Dendritic cell treated with granulocyte-macrophage colony-stimulating factor and Interleukin-4, amounts not matched to agents 40 ng/mL and 50 ng/mL, for 4 days (primary cell): ENCODE measurements at regions not wholly inside any gene's neighbourhood (a gene's known extent, or its start where the extent isn't known, plus 50 kb on each side); places are given as distances from the start of the nearest gene placed in this dataset.

Source experiments
- H3K27ac Mint-ChIP-seq: one replicate; pipeline ENCODE4 v1.8.0; 2022; ENCODE audit warnings: mild to moderate bottlenecking, mixed read lengths
- H3K27me3 Mint-ChIP-seq: one replicate; pipeline ENCODE4 v1.8.0; 2022; ENCODE audit warnings: mild to moderate bottlenecking, mixed read lengths
- H3K36me3 Mint-ChIP-seq: one replicate; pipeline ENCODE4 v1.8.0; 2022; ENCODE audit warnings: low read depth, mixed read lengths
- H3K4me1 Mint-ChIP-seq: one replicate; pipeline ENCODE4 v1.8.0; 2022; ENCODE audit warnings: low read depth, mixed read lengths
- H3K4me3 Mint-ChIP-seq: one replicate; pipeline ENCODE4 v1.8.0; 2022; ENCODE audit warnings: mild to moderate bottlenecking, moderate library complexity, mixed read lengths
- H3K9me3 Mint-ChIP-seq: one replicate; pipeline ENCODE4 v1.8.0; 2022; ENCODE audit warnings: mixed read lengths
- intact Hi-C: fragments of 100-400 bp; cut with micrococcal nuclease; formaldehyde crosslinking; loops from one replicate; pipeline ENCODE4 v1.15.0; 2022

- Mint-ChIP-seq H3K4me3 (no peak overlapping the region), H3K9me3 (peaks cover 9% of the 10 kb centered on the region), H3K27ac (no peak overlapping the region), H3K27me3 (peaks cover 83% of the 10 kb centered on the region), H3K4me1 (no peaks in the 10 kb centered on the region), H3K36me3 (no peaks in the 10 kb centered on the region)
- intact Hi-C loops, result no loop called here
These were observed 50.0 kb upstream of the DOCK9 start for GRCh38 chr13:99027661-99028425.

- peaks cover 85% of the 10 kb centered on the region for H3K27me3 Mint-ChIP-seq
- no peak overlapping the region for H3K4me3 Mint-ChIP-seq
- no peak overlapping the region for H3K27ac Mint-ChIP-seq
- H3K9me3 Mint-ChIP-seq, result peaks cover 9% of the 10 kb centered on the region
- intact Hi-C loops, result no loop called here
- no peaks in the 10 kb centered on the region for H3K4me1 Mint-ChIP-seq
- H3K36me3 Mint-ChIP-seq, result no peaks in the 10 kb centered on the region
These were observed 51.0 kb upstream of the DOCK9 start for GRCh38 chr13:99028890-99029289.

GRCh38 chr13:99029576-99029975 lies 51.7 kb upstream of the DOCK9 start:
- intact Hi-C loops, result no loop called here

GRCh38 chr13:99030326-99030725 lies 52.5 kb upstream of the DOCK9 start:
- H3K27me3 Mint-ChIP-seq, result peaks cover 88% of the 10 kb centered on the region
- H3K36me3 Mint-ChIP-seq, result no peaks in the 10 kb centered on the region

More at GRCh38 chr13:99029576-99029975, 51.7 kb upstream of the DOCK9 start:
- Mint-ChIP-seq H3K9me3 (peaks cover 9% of the 10 kb centered on the region), H3K27me3 (peaks cover 86% of the 10 kb centered on the region), H3K27ac (no peak overlapping the region), H3K36me3 (no peaks in the 10 kb centered on the region), H3K4me3 (no peak overlapping the region), H3K4me1 (no peaks in the 10 kb centered on the region)

GRCh38 chr13:99031832-99032231 lies 54.0 kb upstream of the DOCK9 start:
- intact Hi-C loops, result no loop called here
- peaks cover 89% of the 10 kb centered on the region for H3K27me3 Mint-ChIP-seq
- H3K9me3 Mint-ChIP-seq, result peaks cover 9% of the 10 kb centered on the region
- H3K4me3 Mint-ChIP-seq, result no peak overlapping the region
- no peak overlapping the region for H3K27ac Mint-ChIP-seq
- H3K36me3 Mint-ChIP-seq, result no peaks in the 10 kb centered on the region
- H3K4me1 Mint-ChIP-seq, result no peaks in the 10 kb centered on the region

More at GRCh38 chr13:99030326-99030725, 52.5 kb upstream of the DOCK9 start:
- intact Hi-C loops, result no loop called here
- no peaks in the 10 kb centered on the region for H3K4me1 Mint-ChIP-seq
- no peak overlapping the region for H3K27ac Mint-ChIP-seq
- no peak overlapping the region for H3K4me3 Mint-ChIP-seq
- peaks cover 9% of the 10 kb centered on the region for H3K9me3 Mint-ChIP-seq

- Mint-ChIP-seq H3K4me3 (no peak overlapping the region), H3K27ac (no peak overlapping the region), H3K9me3 (peaks cover 6% of the 10 kb centered on the region), H3K36me3 (no peaks in the 10 kb centered on the region), H3K27me3 (peaks cover 83% of the 10 kb centered on the region), H3K4me1 (no peaks in the 10 kb centered on the region)
- intact Hi-C loops, result no loop called here
These were observed 56.0 kb upstream of the DOCK9 start for GRCh38 chr13:99033814-99034213.

- H3K9me3 Mint-ChIP-seq, result no peaks in the 10 kb centered on the region
- no peak overlapping the region for H3K27ac Mint-ChIP-seq
- intact Hi-C loops, result no loop called here
- no peaks in the 10 kb centered on the region for H3K4me1 Mint-ChIP-seq
- H3K4me3 Mint-ChIP-seq, result no peak overlapping the region
- peaks cover 81% of the 10 kb centered on the region for H3K27me3 Mint-ChIP-seq
- H3K36me3 Mint-ChIP-seq, result no peaks in the 10 kb centered on the region
These were observed 56.6 kb upstream of the DOCK9 start for GRCh38 chr13:99034333-99035085.

- no peaks in the 10 kb centered on the region for H3K4me1 Mint-ChIP-seq
- peaks cover 80% of the 10 kb centered on the region for H3K27me3 Mint-ChIP-seq
- no peaks in the 10 kb centered on the region for H3K9me3 Mint-ChIP-seq
- no peak overlapping the region for H3K27ac Mint-ChIP-seq
- H3K36me3 Mint-ChIP-seq, result no peaks in the 10 kb centered on the region
- intact Hi-C loops, result no loop called here
- no peak overlapping the region for H3K4me3 Mint-ChIP-seq
These were observed 57.9 kb upstream of the DOCK9 start for GRCh38 chr13:99035715-99036114.

GRCh38 chr13:99037756-99038155 lies 59.9 kb upstream of the DOCK9 start:
- Mint-ChIP-seq H3K36me3 (no peaks in the 10 kb centered on the region), H3K4me1 (no peaks in the 10 kb centered on the region), H3K9me3 (no peaks in the 10 kb centered on the region), H3K4me3 (no peak overlapping the region), H3K27ac (no peak overlapping the region), H3K27me3 (peaks cover 84% of the 10 kb centered on the region)
- intact Hi-C loops, result no loop called here

- Mint-ChIP-seq H3K4me1 (no peaks in the 10 kb centered on the region), H3K36me3 (no peaks in the 10 kb centered on the region), H3K27me3 (peaks cover 84% of the 10 kb centered on the region), H3K27ac (no peak overlapping the region), H3K9me3 (no peaks in the 10 kb centered on the region), H3K4me3 (no peak overlapping the region)
- intact Hi-C loops, result no loop called here
These were observed 61.9 kb upstream of the DOCK9 start for GRCh38 chr13:99039718-99040280.

GRCh38 chr13:99040536-99041131 lies 62.8 kb upstream of the DOCK9 start:
- Mint-ChIP-seq H3K27ac (no peak overlapping the region), H3K4me1 (no peaks in the 10 kb centered on the region), H3K27me3 (peaks cover 84% of the 10 kb centered on the region), H3K36me3 (no peaks in the 10 kb centered on the region), H3K9me3 (no peaks in the 10 kb centered on the region), H3K4me3 (no peak overlapping the region)
- intact Hi-C loops, result no loop called here

- Mint-ChIP-seq H3K4me3 (no peak overlapping the region), H3K4me1 (peaks cover 6% of the 10 kb centered on the region), H3K36me3 (no peaks in the 10 kb centered on the region), H3K9me3 (no peaks in the 10 kb centered on the region), H3K27me3 (peaks cover 83% of the 10 kb centered on the region), H3K27ac (no peak overlapping the region)
- intact Hi-C loops, result no loop called here
These were observed 63.5 kb upstream of the DOCK9 start for GRCh38 chr13:99041337-99041736.

GRCh38 chr13:99041788-99042187 lies 63.9 kb upstream of the DOCK9 start:
- peaks cover 10% of the 10 kb centered on the region for H3K4me1 Mint-ChIP-seq
- no peak overlapping the region for H3K4me3 Mint-ChIP-seq

More at GRCh38 chr13:99041788-99042187, 63.9 kb upstream of the DOCK9 start:
- intact Hi-C loops, result no loop called here
- no peaks in the 10 kb centered on the region for H3K9me3 Mint-ChIP-seq
- peaks cover 83% of the 10 kb centered on the region for H3K27me3 Mint-ChIP-seq
- H3K27ac Mint-ChIP-seq, result no peak overlapping the region
- H3K36me3 Mint-ChIP-seq, result no peaks in the 10 kb centered on the region
